GM12878 (cell line): ENCODE measurements at regions not wholly inside any gene's neighbourhood (a gene's known extent, or its start where the extent isn't known, plus 50 kb on each side); places are given as distances from the start of the nearest gene placed in this dataset.

Experiments used
- ATAC-seq: fragments of 200-7000 bp; cut with Tn5 transposase; 3 replicates; pipeline ENCODE4 v1.9.1; 2020; ENCODE audit warnings: mild to moderate bottlenecking, moderate library complexity
- BruUV-seq: library from RNA; stranded (reverse); fragments of 400-500 nt; replicated peaks from 2 replicates; lab custom pipeline; 2021; lab: Mats Ljungman, UMichigan
- CTCF ChIA-PET: fragments of 300-600 bp; sonication (Branson Sonifier 250); formaldehyde crosslinking; extraction: SDS; loops from one replicate; lab custom pipeline; 2021; ENCODE audit warnings: inconsistent platforms; lab: Yijun Ruan, JAX
- POLR2A ChIA-PET: fragments of 350-600 bp; formaldehyde crosslinking; extraction: SDS; loops from one replicate; lab custom pipeline; 2021; ENCODE audit warnings: inconsistent platforms; lab: Charles Lee
- RAD21 ChIA-PET: fragments of 300-600 bp; sonication (Branson Sonifier 250); formaldehyde crosslinking; loops from one replicate; lab custom pipeline; 2023; ENCODE audit warnings: antibody characterized with exemption; ENCODE audit not compliant: unreplicated experiment; lab: Charles Lee
- SMC1A ChIA-PET: fragments of 300-600 bp; sonication (Branson Sonifier 250); formaldehyde crosslinking; loops from one replicate; lab custom pipeline; 2023; ENCODE audit not compliant: unreplicated experiment, uncharacterized antibody; lab: Charles Lee
- DNase-seq: peaks from one replicate; pipeline ENCODE4 v3.0.0-alpha.2; 2011; ENCODE audit warnings: low read depth, low spot score
- FAIRE-seq: peaks from 3 replicates; lab custom pipeline; 2011; peaks lifted over from hg19 to GRCh38; lab: Jason Lieb, UNC
- H2AFZ ChIP-seq: 2 replicates; pipeline ENCODE4 v1.6.0; 2011; ENCODE audit warnings: low read depth, low read length, control low read depth; ENCODE audit not compliant: control insufficient read depth
- H3K27ac ChIP-seq: 2 replicates; pipeline ENCODE4 v1.5.1; 2011; ENCODE audit warnings: control low read depth; ENCODE audit not compliant: control insufficient read depth, insufficient read depth
- H3K27me3 ChIP-seq, 2 experiments: replicated peaks in 1 of 2; 2 replicates each; pipeline versions ENCODE4 v1.6.0 to v1.6.1; 2011; ENCODE audit warnings: low read length in 1 of 2; ENCODE audit not compliant: control insufficient read depth in 2 of 2, insufficient read depth in 2 of 2
- H3K36me3 ChIP-seq, 2 experiments: 2 replicates each; pipeline ENCODE4 v1.5.1; 2011; ENCODE audit warnings: low read length in 1 of 2; ENCODE audit not compliant: control insufficient read depth in 2 of 2, insufficient read depth in 2 of 2
- H3K4me1 ChIP-seq: 2 replicates; pipeline ENCODE4 v1.6.1; 2011; ENCODE audit warnings: mild to moderate bottlenecking, low read length, moderate library complexity, mixed read lengths; ENCODE audit not compliant: control insufficient read depth, insufficient read depth
- H3K4me2 ChIP-seq: 2 replicates; pipeline ENCODE4 v1.6.0; 2011; ENCODE audit warnings: control low read depth; ENCODE audit not compliant: control insufficient read depth, insufficient read depth
- H3K4me3 ChIP-seq: fragments of 200-600 bp; sonication (generic); 2 replicates; pipeline ENCODE4 v1.5.1; 2016
- H3K79me2 ChIP-seq: 2 replicates; pipeline ENCODE4 v1.6.0; 2011; ENCODE audit warnings: low read length; ENCODE audit not compliant: control insufficient read depth, insufficient read depth
- H3K9ac ChIP-seq: 2 replicates; pipeline ENCODE4 v1.8.0; 2011; ENCODE audit warnings: low read length, control low read depth, mixed read lengths; ENCODE audit not compliant: control insufficient read depth, insufficient read depth
- H3K9me3 ChIP-seq: replicated peaks from 3 replicates; pipeline ENCODE4 v1.5.1; 2011; ENCODE audit warnings: mild to moderate bottlenecking, low read length; ENCODE audit not compliant: control insufficient read depth, insufficient read depth
- H4K20me1 ChIP-seq: 2 replicates; pipeline ENCODE4 v1.6.0; 2011; ENCODE audit not compliant: control insufficient read depth, insufficient read depth
- EED ChIP-seq: sonication (generic); IDR thresholded peaks from 2 replicates; pipeline ENCODE4 v1.6.1; 2016; ENCODE audit warnings: antibody characterized with exemption, low read depth
- EP300 ChIP-seq, 2 experiments: fragments of 150-350 bp in 1 of 2; IDR thresholded peaks; 2 replicates each; pipeline ENCODE4 v1.6.1; 2011 to 2012; ENCODE audit warnings: low read depth in 2 of 2, low read length in 2 of 2, borderline replicate concordance in 1 of 2, improper control_type of control experiment in 1 of 2, inconsistent platforms in 1 of 2; ENCODE audit not compliant: control insufficient read depth in 1 of 2
- EZH2 ChIP-seq: IDR thresholded peaks from 2 replicates; pipeline ENCODE4 v1.6.1; 2012; ENCODE audit warnings: low read depth, mild to moderate bottlenecking, control low read depth, inconsistent platforms, low read length, borderline replicate concordance; ENCODE audit not compliant: control insufficient read depth
- NFYA ChIP-seq: IDR thresholded peaks from 2 replicates; pipeline ENCODE4 v1.6.1; 2011; ENCODE audit warnings: low read depth, mild to moderate bottlenecking, low read length, improper control_type of control experiment, borderline replicate concordance
- PAX8 ChIP-seq: fragments of 450-650 bp; IDR thresholded peaks from 2 replicates; pipeline ENCODE4 v1.6.1; 2017; ENCODE audit warnings: mild to moderate bottlenecking, moderate library complexity
- RAD51 ChIP-seq: fragments of 450-650 bp; IDR thresholded peaks from 2 replicates; pipeline ENCODE4 v1.6.1; 2016; ENCODE audit warnings: moderate library complexity, mild to moderate bottlenecking, inconsistent platforms
- RELA ChIP-seq: fragments of 450-650 bp; IDR thresholded peaks from 2 replicates; pipeline ENCODE4 v1.8.0; 2014; ENCODE audit warnings: borderline replicate concordance; ENCODE audit not compliant: partially characterized antibody
- RFX5 ChIP-seq: IDR thresholded peaks from 2 replicates; pipeline ENCODE4 v1.6.1; 2011; ENCODE audit warnings: low read depth, low read length, improper control_type of control experiment
- SUPT20H ChIP-seq: IDR thresholded peaks from 2 replicates; pipeline ENCODE4 v1.6.1; 2011; ENCODE audit warnings: low read depth, mild to moderate bottlenecking, low read length, moderate library complexity, borderline replicate concordance; ENCODE audit not compliant: control insufficient read depth
- TBL1XR1 ChIP-seq: IDR thresholded peaks from 2 replicates; pipeline ENCODE4 v1.6.1; 2012; ENCODE audit warnings: low read depth, low read length, improper control_type of control experiment
- YY1 ChIP-seq: IDR thresholded peaks from 2 replicates; pipeline ENCODE4 v1.6.1; 2011; ENCODE audit warnings: low read depth, mild to moderate bottlenecking, low read length
- ZBED1 ChIP-seq: IDR thresholded peaks from 2 replicates; pipeline ENCODE4 v1.6.1; 2016; ENCODE audit warnings: borderline replicate concordance
- ZNF384 ChIP-seq: IDR thresholded peaks from 2 replicates; pipeline ENCODE4 v1.6.1; 2012; ENCODE audit warnings: low read depth, mild to moderate bottlenecking, low read length, improper control_type of control experiment, borderline replicate concordance
- WGBS: methylation state at CpG from one replicate; pipeline ENCODE4 v1.1.6; 2016; ENCODE audit warnings: low lambda C conversion rate; ENCODE audit not compliant: insufficient replicate concordance, insufficient coverage; ENCODE audit errors: missing lambda C conversion rate; 5-methylcytosine and 5-hydroxymethylcytosine counted together
- in situ Hi-C: fragments of 300-500 bp; cut with MboI; formaldehyde crosslinking; loops from 9 replicates; pipeline ENCODE4 v1.14.3; 2018; ENCODE audit warnings: mixed read lengths
- intact Hi-C: fragments of 100-400 bp; cut with micrococcal nuclease; formaldehyde crosslinking; loops from one replicate; pipeline ENCODE4 v1.14.2; 2022; ENCODE audit not compliant: unreplicated experiment
- TF ChIP-seq, protein P1 (sequence below): fragments of 150-350 bp; IDR thresholded peaks from 2 replicates; pipeline ENCODE4 v1.6.1; 2016; ENCODE audit warnings: low read depth, low read length
- TF ChIP-seq, protein P2 (sequence below): IDR thresholded peaks from 2 replicates; pipeline ENCODE4 v1.6.1; 2011; ENCODE audit warnings: mild to moderate bottlenecking, low read depth, low read length, moderate library complexity; ENCODE audit not compliant: insufficient replicate concordance
- TF ChIP-seq, protein P3 (sequence below): fragments of 450-650 bp; IDR thresholded peaks from 2 replicates; pipeline ENCODE4 v1.6.1; 2017; ENCODE audit warnings: mild to moderate bottlenecking, low read depth, inconsistent platforms; ENCODE audit not compliant: poor library complexity, severe bottlenecking

DNA sequence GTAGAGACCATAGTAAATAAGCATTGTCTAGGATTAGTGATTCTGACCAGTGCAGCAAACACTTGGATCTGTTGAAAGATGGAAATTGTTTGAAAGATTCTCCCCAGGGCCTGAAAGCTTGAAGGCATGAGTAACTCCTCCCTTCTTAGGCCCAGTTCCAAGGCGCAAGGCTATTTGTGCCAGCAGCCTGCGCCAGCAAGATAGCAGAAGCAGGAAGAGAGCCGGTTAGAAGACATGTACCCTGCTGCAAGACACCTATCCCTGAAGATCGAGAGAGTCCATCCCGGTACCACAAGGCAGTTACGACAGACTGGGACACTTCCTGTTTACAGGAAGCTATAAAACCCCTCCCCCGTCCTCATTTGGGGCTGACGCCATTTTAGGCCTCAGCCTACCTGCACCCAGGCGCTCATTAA is 72.4 kb upstream of the JADE1 start (continued):
- TF ChIP-seq, protein P1, sequence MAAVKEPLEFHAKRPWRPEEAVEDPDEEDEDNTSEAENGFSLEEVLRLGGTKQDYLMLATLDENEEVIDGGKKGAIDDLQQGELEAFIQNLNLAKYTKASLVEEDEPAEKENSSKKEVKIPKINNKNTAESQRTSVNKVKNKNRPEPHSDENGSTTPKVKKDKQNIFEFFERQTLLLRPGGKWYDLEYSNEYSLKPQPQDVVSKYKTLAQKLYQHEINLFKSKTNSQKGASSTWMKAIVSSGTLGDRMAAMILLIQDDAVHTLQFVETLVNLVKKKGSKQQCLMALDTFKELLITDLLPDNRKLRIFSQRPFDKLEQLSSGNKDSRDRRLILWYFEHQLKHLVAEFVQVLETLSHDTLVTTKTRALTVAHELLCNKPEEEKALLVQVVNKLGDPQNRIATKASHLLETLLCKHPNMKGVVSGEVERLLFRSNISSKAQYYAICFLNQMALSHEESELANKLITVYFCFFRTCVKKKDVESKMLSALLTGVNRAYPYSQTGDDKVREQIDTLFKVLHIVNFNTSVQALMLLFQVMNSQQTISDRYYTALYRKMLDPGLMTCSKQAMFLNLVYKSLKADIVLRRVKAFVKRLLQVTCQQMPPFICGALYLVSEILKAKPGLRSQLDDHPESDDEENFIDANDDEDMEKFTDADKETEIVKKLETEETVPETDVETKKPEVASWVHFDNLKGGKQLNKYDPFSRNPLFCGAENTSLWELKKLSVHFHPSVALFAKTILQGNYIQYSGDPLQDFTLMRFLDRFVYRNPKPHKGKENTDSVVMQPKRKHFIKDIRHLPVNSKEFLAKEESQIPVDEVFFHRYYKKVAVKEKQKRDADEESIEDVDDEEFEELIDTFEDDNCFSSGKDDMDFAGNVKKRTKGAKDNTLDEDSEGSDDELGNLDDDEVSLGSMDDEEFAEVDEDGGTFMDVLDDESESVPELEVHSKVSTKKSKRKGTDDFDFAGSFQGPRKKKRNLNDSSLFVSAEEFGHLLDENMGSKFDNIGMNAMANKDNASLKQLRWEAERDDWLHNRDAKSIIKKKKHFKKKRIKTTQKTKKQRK: no peak
- no peak for TF ChIP-seq ZBED1
- no peak for TF ChIP-seq RELA
- no peak for TF ChIP-seq EZH2
- TF ChIP-seq NFYA: no peak
- no peak for TF ChIP-seq YY1
- TF ChIP-seq, protein P2, sequence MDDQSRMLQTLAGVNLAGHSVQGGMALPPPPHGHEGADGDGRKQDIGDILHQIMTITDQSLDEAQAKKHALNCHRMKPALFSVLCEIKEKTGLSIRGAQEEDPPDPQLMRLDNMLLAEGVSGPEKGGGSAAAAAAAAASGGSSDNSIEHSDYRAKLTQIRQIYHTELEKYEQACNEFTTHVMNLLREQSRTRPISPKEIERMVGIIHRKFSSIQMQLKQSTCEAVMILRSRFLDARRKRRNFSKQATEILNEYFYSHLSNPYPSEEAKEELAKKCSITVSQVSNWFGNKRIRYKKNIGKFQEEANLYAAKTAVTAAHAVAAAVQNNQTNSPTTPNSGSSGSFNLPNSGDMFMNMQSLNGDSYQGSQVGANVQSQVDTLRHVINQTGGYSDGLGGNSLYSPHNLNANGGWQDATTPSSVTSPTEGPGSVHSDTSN: no peak
- TF ChIP-seq PAX8: no peak

DNA sequence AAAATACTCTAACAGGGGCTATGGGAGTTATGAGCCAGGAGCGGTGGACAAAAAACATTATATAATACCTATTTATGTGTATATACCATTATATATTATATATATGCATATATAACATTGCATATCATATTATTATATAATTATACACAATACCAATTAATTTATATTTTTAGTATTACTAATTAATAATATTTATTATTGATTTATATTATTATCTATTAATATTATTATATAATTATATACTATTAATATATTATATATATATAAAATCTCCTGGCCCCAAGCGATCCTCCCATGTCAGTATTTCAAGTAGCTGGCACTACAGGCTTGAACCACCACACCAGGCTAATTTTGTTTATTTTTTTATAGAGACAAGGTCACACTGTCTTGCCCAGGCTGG is 73.8 kb upstream of the JADE1 start:
- FAIRE-seq: no peak
- in situ Hi-C loops (no loop called here), intact Hi-C loops (no loop called here)
- Histone ChIP-seq H3K9me3 (no peaks in the 10 kb centered on the region), H3K27ac (no peak overlapping the region), H4K20me1 (no peaks in the 10 kb centered on the region), H3K9ac (no peak overlapping the region), H3K4me2 (no peak overlapping the region), H2AFZ (no peak overlapping the region), H3K4me1 (no peaks in the 10 kb centered on the region), H3K4me3 (no peak overlapping the region), H3K27me3 (no peaks in the 10 kb centered on the region), H3K79me2 (no peaks in the 10 kb centered on the region), H3K36me3 (no peaks in the 10 kb centered on the region)
- RAD21 ChIA-PET: no interaction called here
- SMC1A ChIA-PET: no interaction called here
- no TSS peak for BruUV-seq
- CTCF ChIA-PET: no interaction called here
- ATAC-seq: no peak
- WGBS: 91% methylated on average over 2 of the region's 2 CpGs
- no peak for DNase-seq
- POLR2A ChIA-PET: no interaction called here
- TF ChIP-seq PAX8 (no peak), RAD51 (no peak), ZNF384 (no peak), EP300 (IDR thresholded peaks at IDR 0.05; ENCODE audit: borderline replicate concordance in 1 of 2, control insufficient read depth in 1 of 2, low read depth in 2 of 2, low read length in 2 of 2) (no peak), RFX5 (no peak), TBL1XR1 (no peak), SUPT20H (no peak), EED (no peak)
- TF ChIP-seq, protein P3, sequence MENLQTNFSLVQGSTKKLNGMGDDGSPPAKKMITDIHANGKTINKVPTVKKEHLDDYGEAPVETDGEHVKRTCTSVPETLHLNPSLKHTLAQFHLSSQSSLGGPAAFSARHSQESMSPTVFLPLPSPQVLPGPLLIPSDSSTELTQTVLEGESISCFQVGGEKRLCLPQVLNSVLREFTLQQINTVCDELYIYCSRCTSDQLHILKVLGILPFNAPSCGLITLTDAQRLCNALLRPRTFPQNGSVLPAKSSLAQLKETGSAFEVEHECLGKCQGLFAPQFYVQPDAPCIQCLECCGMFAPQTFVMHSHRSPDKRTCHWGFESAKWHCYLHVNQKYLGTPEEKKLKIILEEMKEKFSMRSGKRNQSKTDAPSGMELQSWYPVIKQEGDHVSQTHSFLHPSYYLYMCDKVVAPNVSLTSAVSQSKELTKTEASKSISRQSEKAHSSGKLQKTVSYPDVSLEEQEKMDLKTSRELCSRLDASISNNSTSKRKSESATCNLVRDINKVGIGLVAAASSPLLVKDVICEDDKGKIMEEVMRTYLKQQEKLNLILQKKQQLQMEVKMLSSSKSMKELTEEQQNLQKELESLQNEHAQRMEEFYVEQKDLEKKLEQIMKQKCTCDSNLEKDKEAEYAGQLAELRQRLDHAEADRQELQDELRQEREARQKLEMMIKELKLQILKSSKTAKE: no peak
